B cell (primary cell): ENCODE measurements at regions not wholly inside any gene's neighbourhood (a gene's known extent, or its start where the extent isn't known, plus 50 kb on each side); places are given as distances from the start of the nearest gene placed in this dataset.

Experiments
- ATAC-seq: fragments of 200-7000 bp; cut with Tn5 transposase; one replicate; pipeline ENCODE4 v1.10.0; 2021; ENCODE audit warnings: low read depth, mild to moderate bottlenecking, moderate number of reproducible peaks, moderate library complexity
- CTCF ChIA-PET: fragments of 350-600 bp; sonication (Branson Sonifier 250); formaldehyde crosslinking; loops from one replicate; lab custom pipeline; 2021; ENCODE audit warnings: antibody characterized with exemption, inconsistent platforms; lab: Charles Lee
- POLR2A ChIA-PET: fragments of 350-600 bp; sonication (Branson Sonifier 250); formaldehyde crosslinking; loops from one replicate; lab custom pipeline; 2021; ENCODE audit warnings: antibody characterized with exemption; lab: Charles Lee
- DNase-seq: peaks from one replicate; pipeline ENCODE4 v3.0.0; 2013
- H2AFZ ChIP-seq: 2 replicates; pipeline ENCODE4 v1.6.1; 2012; ENCODE audit warnings: mild to moderate bottlenecking, low read depth, low read length; ENCODE audit not compliant: insufficient read depth, poor library complexity, severe bottlenecking
- H3K27ac ChIP-seq, 2 donors: 1 replicate in 1 of 2; 2 replicates in 1 of 2; pipeline ENCODE4 v1.5.1; 2012 to 2013; ENCODE audit warnings: low read length in 2 of 2, mild to moderate bottlenecking in 2 of 2, moderate library complexity in 1 of 2
- H3K27me3 ChIP-seq, 4 experiments: fragments of 200-600 bp in 1 of 4; sonication (generic) in 1 of 4; replicated peaks in 1 of 4; 1 replicate in 2 of 4; 2 replicates in 2 of 4; pipeline versions ENCODE4 v1.6.1 to v1.7.0; 2013 to 2016; ENCODE audit warnings: low read length in 3 of 4, mild to moderate bottlenecking in 2 of 4, mixed read lengths in 1 of 4, moderate library complexity in 1 of 4; ENCODE audit not compliant: insufficient read depth in 4 of 4, control insufficient read depth in 3 of 4; ENCODE audit errors: control extremely low read depth in 1 of 4
- H3K36me3 ChIP-seq, 2 experiments: replicated peaks in 1 of 2; 1 replicate in 1 of 2; 2 replicates in 1 of 2; pipeline versions ENCODE4 v1.6.1 to v1.7.1; 2013; ENCODE audit warnings: low read length in 1 of 2; ENCODE audit not compliant: insufficient read depth in 2 of 2, control insufficient read depth in 1 of 2; ENCODE audit errors: control extremely low read depth in 1 of 2, extremely low read depth in 1 of 2
- H3K4me1 ChIP-seq, 2 donors: fragments of 200-600 bp in 1 of 2; sonication (generic) in 1 of 2; 1 replicate in 1 of 2; 2 replicates in 1 of 2; pipeline versions ENCODE4 v1.5.1 to v1.6.1; 2013 to 2017; ENCODE audit warnings: low read length in 2 of 2; ENCODE audit not compliant: control insufficient read depth in 2 of 2, insufficient read depth in 2 of 2
- H3K4me2 ChIP-seq: replicated peaks from 2 replicates; pipeline ENCODE3; 2012; ENCODE audit warnings: mild to moderate bottlenecking, low read depth, low read length; ENCODE audit not compliant: poor library complexity, severe bottlenecking
- H3K4me3 ChIP-seq, 5 experiments: fragments of 200-600 bp in 1 of 5; sonication (generic) in 1 of 5; 1 replicate in 3 of 5; 2 replicates in 2 of 5; pipeline versions ENCODE4 v1.5.1 to v1.7.0; 2011 to 2016; ENCODE audit warnings: low read length in 4 of 5, mild to moderate bottlenecking in 4 of 5, low read depth in 2 of 5, control low read depth in 1 of 5, moderate library complexity in 1 of 5; ENCODE audit not compliant: insufficient read depth in 1 of 5; ENCODE audit errors: control extremely low read depth in 1 of 5, extremely low read depth in 1 of 5
- H3K79me2 ChIP-seq: fragments of 200-600 bp; sonication (generic); one replicate; pipeline ENCODE4 v1.6.0; 2016; ENCODE audit warnings: low read length; ENCODE audit not compliant: control insufficient read depth, insufficient read depth
- H3K9ac ChIP-seq: fragments of 200-600 bp; sonication (generic); 2 replicates; pipeline ENCODE4 v1.6.1; 2017; ENCODE audit warnings: mild to moderate bottlenecking, low read length, moderate library complexity
- H3K9me3 ChIP-seq, 3 donors: one replicate each; pipeline versions ENCODE4 v1.6.1 to v1.7.1; 2013; ENCODE audit warnings: low read length in 2 of 3; ENCODE audit not compliant: control insufficient read depth in 2 of 3, insufficient read depth in 1 of 3; ENCODE audit errors: control extremely low read depth in 1 of 3
- H4K20me1 ChIP-seq: 2 replicates; pipeline ENCODE4 v1.6.0; 2012; ENCODE audit warnings: mild to moderate bottlenecking, low read length; ENCODE audit not compliant: insufficient read depth, control insufficient read depth, poor library complexity, severe bottlenecking
- H3K27ac Mint-ChIP-seq: one replicate; pipeline ENCODE4 v1.8.0; 2021; ENCODE audit warnings: mixed read lengths
- H3K27me3 Mint-ChIP-seq: one replicate; pipeline ENCODE4 v1.8.0; 2021; ENCODE audit warnings: mixed read lengths
- H3K4me1 Mint-ChIP-seq: one replicate; pipeline ENCODE4 v1.8.0; 2021; ENCODE audit warnings: mixed read lengths
- H3K4me3 Mint-ChIP-seq: one replicate; pipeline ENCODE4 v1.8.0; 2021; ENCODE audit warnings: mixed read lengths
- H3K9me3 Mint-ChIP-seq: one replicate; pipeline ENCODE4 v1.8.0; 2022; ENCODE audit warnings: mixed read lengths; ENCODE audit not compliant: insufficient read depth
- EZH2 ChIP-seq: IDR thresholded peaks from 2 replicates; pipeline ENCODE4 v1.6.1; 2012; ENCODE audit warnings: borderline replicate concordance, low read depth, mild to moderate bottlenecking, moderate library complexity, low read length; ENCODE audit not compliant: insufficient read depth, poor library complexity, severe bottlenecking
- WGBS: methylation state at CpG from one replicate; pipeline ENCODE4 v1.1.5; 2013; ENCODE audit warnings: missing lambda C conversion rate; ENCODE audit not compliant: insufficient coverage; 5-methylcytosine and 5-hydroxymethylcytosine counted together
- intact Hi-C: fragments of 100-400 bp; cut with micrococcal nuclease; formaldehyde crosslinking; loops from one replicate; pipeline ENCODE4 v1.10.0; 2022
- TF ChIP-seq, protein P1 (sequence below): fragments of 200-600 bp; IDR thresholded peaks from one replicate; pipeline ENCODE4 v1.8.0; 2022; ENCODE audit warnings: antibody characterized with exemption, mild to moderate bottlenecking

DNA sequence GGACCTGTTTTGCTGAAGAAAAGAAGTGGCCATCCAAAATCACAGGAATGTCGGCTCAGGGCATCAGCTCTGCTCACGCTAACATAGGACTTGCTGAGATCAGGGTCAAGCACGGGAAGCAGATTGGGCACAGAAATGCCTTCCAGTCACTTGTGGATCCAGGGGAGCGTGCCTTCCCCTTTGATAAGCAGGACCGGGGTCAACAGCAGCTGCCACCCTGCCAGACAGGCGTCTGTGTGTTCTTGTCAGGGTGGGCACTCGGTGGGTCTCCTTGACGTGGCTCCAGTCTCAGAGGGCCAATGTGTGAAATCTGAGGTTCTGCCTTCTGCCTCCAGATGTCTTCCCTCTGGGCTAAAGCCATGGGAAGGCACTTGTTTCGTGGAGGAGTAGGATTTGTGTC lies 313.7 kb upstream of the IRX4 start:
- H3K27ac Mint-ChIP-seq = no peak overlapping the region
- intact Hi-C loops = no loop called here
- H3K4me1 Mint-ChIP-seq = no peaks in the 10 kb centered on the region
- Histone ChIP-seq H3K27me3 (no peaks in the 10 kb centered on the region), H4K20me1 (no peaks in the 10 kb centered on the region), H3K9me3 (peaks cover 0 to 26% (median 0%) of the 10 kb centered on the region in 3 donors), H3K4me2 (no peak overlapping the region), H3K9ac (no peak overlapping the region), H3K4me3 (no peak overlapping the region), H3K36me3 (no peaks in the 10 kb centered on the region), H3K79me2 (no peaks in the 10 kb centered on the region), H3K27ac (no peak overlapping the region), H2AFZ (no peak overlapping the region), H3K4me1 (no peaks in the 10 kb centered on the region)
- ChIA-PET POLR2A (no interaction called here), CTCF (no interaction called here)
- no peak overlapping the region for H3K4me3 Mint-ChIP-seq
- ATAC-seq (no peak), DNase-seq (no peak)
- H3K27me3 Mint-ChIP-seq = peaks cover 7% of the 10 kb centered on the region
- TF ChIP-seq EZH2 = no peak
- TF ChIP-seq, protein P1, sequence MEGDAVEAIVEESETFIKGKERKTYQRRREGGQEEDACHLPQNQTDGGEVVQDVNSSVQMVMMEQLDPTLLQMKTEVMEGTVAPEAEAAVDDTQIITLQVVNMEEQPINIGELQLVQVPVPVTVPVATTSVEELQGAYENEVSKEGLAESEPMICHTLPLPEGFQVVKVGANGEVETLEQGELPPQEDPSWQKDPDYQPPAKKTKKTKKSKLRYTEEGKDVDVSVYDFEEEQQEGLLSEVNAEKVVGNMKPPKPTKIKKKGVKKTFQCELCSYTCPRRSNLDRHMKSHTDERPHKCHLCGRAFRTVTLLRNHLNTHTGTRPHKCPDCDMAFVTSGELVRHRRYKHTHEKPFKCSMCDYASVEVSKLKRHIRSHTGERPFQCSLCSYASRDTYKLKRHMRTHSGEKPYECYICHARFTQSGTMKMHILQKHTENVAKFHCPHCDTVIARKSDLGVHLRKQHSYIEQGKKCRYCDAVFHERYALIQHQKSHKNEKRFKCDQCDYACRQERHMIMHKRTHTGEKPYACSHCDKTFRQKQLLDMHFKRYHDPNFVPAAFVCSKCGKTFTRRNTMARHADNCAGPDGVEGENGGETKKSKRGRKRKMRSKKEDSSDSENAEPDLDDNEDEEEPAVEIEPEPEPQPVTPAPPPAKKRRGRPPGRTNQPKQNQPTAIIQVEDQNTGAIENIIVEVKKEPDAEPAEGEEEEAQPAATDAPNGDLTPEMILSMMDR = no peak
- 84% methylated on average over 9 of the region's 9 CpGs for WGBS
- H3K9me3 Mint-ChIP-seq = peaks cover 3% of the 10 kb centered on the region

DNA sequence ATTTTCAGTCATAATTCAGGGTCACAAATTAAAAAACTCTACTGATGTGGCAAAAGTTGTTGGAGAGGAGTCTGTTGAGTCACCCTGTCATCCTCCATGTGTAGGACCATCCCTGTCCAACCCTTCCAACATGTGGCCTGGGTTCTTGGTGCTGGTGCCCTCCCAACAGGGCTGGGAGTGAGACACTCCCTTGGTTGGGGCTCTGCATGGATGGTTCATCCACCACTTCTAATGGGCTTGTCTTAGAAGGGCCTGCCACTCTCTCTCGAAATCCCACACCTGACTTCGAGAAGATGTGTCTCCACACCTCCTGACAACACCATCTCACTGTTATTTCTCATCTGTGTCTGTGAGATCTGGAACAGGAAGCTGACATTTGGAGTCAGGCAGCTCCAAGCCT lies 312.2 kb upstream of the IRX4 start:
- 67% methylated on average over 2 of the region's 2 CpGs for WGBS
- no peaks in the 10 kb centered on the region for H3K4me1 ChIP-seq
- H3K9ac ChIP-seq = no peak overlapping the region
- intact Hi-C loops = no loop called here
- Mint-ChIP-seq H3K4me1 (no peaks in the 10 kb centered on the region), H3K4me3 (no peak overlapping the region), H3K27me3 (peaks cover 7% of the 10 kb centered on the region), H3K9me3 (peaks cover 3% of the 10 kb centered on the region), H3K27ac (no peak overlapping the region)
- no peak for DNase-seq
- no peak for ATAC-seq
- H3K36me3 ChIP-seq = no peaks in the 10 kb centered on the region
- no peaks in the 10 kb centered on the region for H3K27me3 ChIP-seq
- no peak overlapping the region for H2AFZ ChIP-seq
- H3K79me2 ChIP-seq = no peaks in the 10 kb centered on the region
- H3K9me3 ChIP-seq = peaks cover 0 to 22% (median 0%) of the 10 kb centered on the region in 3 donors
- ChIA-PET CTCF (no interaction called here), POLR2A (no interaction called here)
- H3K27ac ChIP-seq = no peak overlapping the region
- no peak overlapping the region for H3K4me3 ChIP-seq
- no peak overlapping the region for H3K4me2 ChIP-seq
- no peak for TF ChIP-seq EZH2
- TF ChIP-seq, protein P1 = no peak
- no peaks in the 10 kb centered on the region for H4K20me1 ChIP-seq
